Neural progenitor cell (in vitro differentiated cells): ENCODE measurements at regions not wholly inside any gene's neighbourhood (a gene's known extent, or its start where the extent isn't known, plus 50 kb on each side); places are given as distances from the start of the nearest gene placed in this dataset.

ENCODE experiments used
- EZH2 ChIP-seq: fragments of 200-600 bp; sonication (generic); IDR thresholded peaks from 2 replicates; pipeline ENCODE4 v1.6.1; 2017; ENCODE audit warnings: antibody characterized with exemption, mild to moderate bottlenecking, moderate library complexity
- TF ChIP-seq, protein P1 (sequence below): fragments of 200-600 bp; sonication (generic); IDR thresholded peaks from 2 replicates; pipeline ENCODE4 v1.5.1; 2017; ENCODE audit warnings: antibody characterized with exemption, mild to moderate bottlenecking

DNA sequence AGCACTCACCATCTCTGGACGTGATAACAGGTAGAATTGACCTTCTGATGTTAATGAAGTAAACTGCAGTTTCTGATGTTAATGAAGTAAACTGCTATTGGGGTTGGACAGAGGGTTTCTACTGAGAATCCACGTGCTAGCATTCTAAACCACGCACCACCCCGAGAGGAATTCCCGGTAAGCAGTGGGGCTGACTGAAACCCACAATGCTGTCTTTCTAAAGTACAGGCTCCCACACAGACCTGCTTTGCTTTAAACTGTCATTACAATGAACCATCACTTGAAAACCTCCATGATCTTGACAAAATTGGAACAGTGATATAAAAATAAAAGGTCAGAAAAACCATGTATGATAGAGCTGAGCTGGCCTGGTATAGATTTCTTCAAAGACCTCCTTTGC lies 559.0 kb downstream of the FGF9 start:
- TF ChIP-seq EZH2, result no peak
- TF ChIP-seq, protein P1, sequence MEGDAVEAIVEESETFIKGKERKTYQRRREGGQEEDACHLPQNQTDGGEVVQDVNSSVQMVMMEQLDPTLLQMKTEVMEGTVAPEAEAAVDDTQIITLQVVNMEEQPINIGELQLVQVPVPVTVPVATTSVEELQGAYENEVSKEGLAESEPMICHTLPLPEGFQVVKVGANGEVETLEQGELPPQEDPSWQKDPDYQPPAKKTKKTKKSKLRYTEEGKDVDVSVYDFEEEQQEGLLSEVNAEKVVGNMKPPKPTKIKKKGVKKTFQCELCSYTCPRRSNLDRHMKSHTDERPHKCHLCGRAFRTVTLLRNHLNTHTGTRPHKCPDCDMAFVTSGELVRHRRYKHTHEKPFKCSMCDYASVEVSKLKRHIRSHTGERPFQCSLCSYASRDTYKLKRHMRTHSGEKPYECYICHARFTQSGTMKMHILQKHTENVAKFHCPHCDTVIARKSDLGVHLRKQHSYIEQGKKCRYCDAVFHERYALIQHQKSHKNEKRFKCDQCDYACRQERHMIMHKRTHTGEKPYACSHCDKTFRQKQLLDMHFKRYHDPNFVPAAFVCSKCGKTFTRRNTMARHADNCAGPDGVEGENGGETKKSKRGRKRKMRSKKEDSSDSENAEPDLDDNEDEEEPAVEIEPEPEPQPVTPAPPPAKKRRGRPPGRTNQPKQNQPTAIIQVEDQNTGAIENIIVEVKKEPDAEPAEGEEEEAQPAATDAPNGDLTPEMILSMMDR, result no peak
